ENCODE measurements at regions not wholly inside any gene's neighbourhood (a gene's known extent, or its start where the extent isn't known, plus 50 kb on each side); places are given as distances from the start of the nearest gene placed in this dataset.

DNA sequence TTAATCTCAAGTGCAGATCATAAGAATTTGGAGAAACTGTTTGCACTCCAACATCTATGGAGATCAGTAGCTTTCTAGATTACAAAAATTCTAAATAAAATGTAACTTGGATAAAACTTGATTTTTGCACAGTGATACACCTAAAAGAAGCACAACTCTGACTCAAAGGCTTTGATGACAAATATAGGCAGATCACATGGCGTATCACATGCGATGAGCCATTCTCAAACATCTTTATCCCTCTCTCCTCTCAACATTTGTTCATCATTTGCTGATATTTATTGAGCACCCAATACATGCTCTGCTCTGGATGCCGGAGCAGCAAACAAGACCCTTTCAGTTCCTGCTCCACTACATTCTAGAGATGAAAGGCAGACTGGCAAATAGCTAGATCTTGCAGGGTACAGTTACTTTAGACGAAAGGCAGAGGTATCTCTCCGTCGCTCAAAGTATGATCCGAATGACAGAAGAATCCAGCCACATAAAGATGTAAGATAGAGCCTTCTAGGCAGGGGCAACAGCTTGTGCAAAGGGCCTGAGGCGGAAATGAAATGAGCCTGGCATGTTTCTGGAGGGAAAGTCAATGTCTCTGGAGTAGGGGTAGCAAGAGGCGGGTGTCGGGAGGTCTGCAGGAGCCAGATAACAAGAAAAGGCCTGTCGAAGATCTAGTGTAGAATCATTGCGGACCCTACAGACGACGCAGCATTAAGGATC, 145.8 kb upstream of the ERRFI1 start:
- TF ChIP-seq EP300 (IDR thresholded peaks at IDR 0.05): no peak
- no peak for TF ChIP-seq POLR2A (IDR thresholded peaks at IDR 0.05)
- TF ChIP-seq POLR2AphosphoS5 (IDR thresholded peaks at IDR 0.05): no peak
- TF ChIP-seq, protein P1, sequence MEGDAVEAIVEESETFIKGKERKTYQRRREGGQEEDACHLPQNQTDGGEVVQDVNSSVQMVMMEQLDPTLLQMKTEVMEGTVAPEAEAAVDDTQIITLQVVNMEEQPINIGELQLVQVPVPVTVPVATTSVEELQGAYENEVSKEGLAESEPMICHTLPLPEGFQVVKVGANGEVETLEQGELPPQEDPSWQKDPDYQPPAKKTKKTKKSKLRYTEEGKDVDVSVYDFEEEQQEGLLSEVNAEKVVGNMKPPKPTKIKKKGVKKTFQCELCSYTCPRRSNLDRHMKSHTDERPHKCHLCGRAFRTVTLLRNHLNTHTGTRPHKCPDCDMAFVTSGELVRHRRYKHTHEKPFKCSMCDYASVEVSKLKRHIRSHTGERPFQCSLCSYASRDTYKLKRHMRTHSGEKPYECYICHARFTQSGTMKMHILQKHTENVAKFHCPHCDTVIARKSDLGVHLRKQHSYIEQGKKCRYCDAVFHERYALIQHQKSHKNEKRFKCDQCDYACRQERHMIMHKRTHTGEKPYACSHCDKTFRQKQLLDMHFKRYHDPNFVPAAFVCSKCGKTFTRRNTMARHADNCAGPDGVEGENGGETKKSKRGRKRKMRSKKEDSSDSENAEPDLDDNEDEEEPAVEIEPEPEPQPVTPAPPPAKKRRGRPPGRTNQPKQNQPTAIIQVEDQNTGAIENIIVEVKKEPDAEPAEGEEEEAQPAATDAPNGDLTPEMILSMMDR (IDR thresholded peaks at IDR 0.05): no peak
- H3K9me3 ChIP-seq: no peaks in the 10 kb centered on the region
- no peaks in the 10 kb centered on the region for H3K27me3 ChIP-seq
- H3K27ac ChIP-seq: peak overlapping the region in 2 of 4 donors; percentile 4 to 24
- no peaks in the 10 kb centered on the region for H3K36me3 ChIP-seq
- H3K4me3 ChIP-seq: no peak overlapping the region
- no peak for DNase-seq
- 96 to 98% methylated on average over 14 of the region's 14 CpGs for WGBS, 2 donors
- intact Hi-C loops (cut with DNase I): loop anchor here (5.0 kb wide), 1 partner anchor 50 kb away; no protein-coding TSS in a partner anchor
- H3K4me1 ChIP-seq: peaks cover 0 to 43% (median 34%) of the 10 kb centered on the region in 4 donors

- Histone ChIP-seq H3K9me3 (no peaks in the 10 kb centered on the region), H3K4me1 (peaks cover 0 to 54% (median 43%) of the 10 kb centered on the region in 4 donors), H3K27ac (peak overlapping the region; percentile 80 to 82 (median 81)), H3K27me3 (no peaks in the 10 kb centered on the region), H3K4me3 (no peak overlapping the region), H3K36me3 (no peaks in the 10 kb centered on the region)
- DNase-seq: peak; percentile 72
- TF ChIP-seq POLR2A (IDR thresholded peaks at IDR 0.05) (no peak), EP300 (IDR thresholded peaks at IDR 0.05) (no peak)
- TF ChIP-seq, protein P1 (IDR thresholded peaks at IDR 0.05): no peak
- intact Hi-C loops (cut with DNase I): loop anchor here (5.0 kb wide), 1 partner anchor 48 kb away; no protein-coding TSS in a partner anchor
- WGBS, 2 donors: 48 to 72% methylated on average over 13 of the region's 13 CpGs
Measured at GRCh38 chr1:8170059-8170835, 144.1 kb upstream of the ERRFI1 start.

DNA sequence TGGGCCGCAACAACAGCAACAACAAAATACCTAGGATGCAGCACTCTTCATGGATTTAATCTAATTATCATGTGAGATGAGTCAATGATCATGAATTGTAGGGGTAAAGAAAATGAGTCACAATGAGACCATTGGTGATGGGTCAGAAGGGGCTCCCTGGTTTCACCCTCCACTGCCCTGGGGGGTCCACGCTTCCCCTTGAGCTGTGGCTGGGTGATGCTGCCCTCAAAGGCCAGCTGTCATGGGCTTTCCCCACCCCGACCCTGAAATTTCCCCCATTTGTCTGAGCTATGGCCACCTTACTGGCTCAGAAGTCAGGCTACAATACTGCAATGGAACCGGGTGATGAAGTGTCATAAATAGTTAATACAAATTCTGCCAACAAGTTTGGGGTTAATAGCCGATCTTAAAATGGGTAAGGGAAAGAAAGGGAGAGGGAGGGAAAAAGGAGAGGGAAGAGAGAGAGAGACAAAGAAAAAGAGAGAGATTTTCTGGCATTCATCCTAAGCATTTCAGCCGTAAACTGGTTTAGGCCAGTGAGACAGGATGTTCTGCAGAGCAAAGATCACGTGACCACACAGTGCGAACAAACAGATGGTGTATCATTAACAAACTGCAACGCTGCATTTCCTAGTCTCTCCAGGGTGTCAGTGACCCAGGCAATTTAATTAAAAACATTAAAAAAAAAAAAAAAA, 143.4 kb upstream of the ERRFI1 start:
- H3K9me3 ChIP-seq: no peaks in the 10 kb centered on the region
- no peaks in the 10 kb centered on the region for H3K27me3 ChIP-seq
- no peak overlapping the region for H3K4me3 ChIP-seq
- intact Hi-C loops (cut with DNase I): loop anchor here (5.0 kb wide), 1 partner anchor 47 kb away; no protein-coding TSS in a partner anchor
- WGBS, 2 donors: 26 to 27% methylated on average over 9 of the region's 9 CpGs
- no peaks in the 10 kb centered on the region for H3K36me3 ChIP-seq
- H3K27ac ChIP-seq: peak overlapping the region; percentile 80 to 82 (median 81)
- peak; percentile 92 for DNase-seq
- TF ChIP-seq POLR2AphosphoS5 (IDR thresholded peaks at IDR 0.05): peak; percentile 37 to 85 (median 74)
- TF ChIP-seq EP300 (IDR thresholded peaks at IDR 0.05): peak in 3 of 4 donors; percentile 32 to 79 (median 52)
- TF ChIP-seq, protein P1 (IDR thresholded peaks at IDR 0.05): no peak
- no peak for TF ChIP-seq POLR2A (IDR thresholded peaks at IDR 0.05)
- peaks cover 0 to 49% (median 38%) of the 10 kb centered on the region in 4 donors for H3K4me1 ChIP-seq

GRCh38 chr1:8167936-8168335, 141.8 kb upstream of the ERRFI1 start:
- Histone ChIP-seq H3K27me3 (no peaks in the 10 kb centered on the region), H3K27ac (peak overlapping the region in 2 of 4 donors; percentile 2 to 25), H3K4me1 (peaks cover 0 to 36% (median 27%) of the 10 kb centered on the region in 4 donors), H3K9me3 (no peaks in the 10 kb centered on the region), H3K36me3 (no peaks in the 10 kb centered on the region), H3K4me3 (no peak overlapping the region)
- TF ChIP-seq POLR2A (IDR thresholded peaks at IDR 0.05) (no peak), POLR2AphosphoS5 (IDR thresholded peaks at IDR 0.05) (no peak), EP300 (IDR thresholded peaks at IDR 0.05) (no peak)
- TF ChIP-seq, protein P1 (IDR thresholded peaks at IDR 0.05): no peak
- DNase-seq: peak; percentile 35
- WGBS, 2 donors: 94 to 97% methylated on average over 4 of the region's 4 CpGs
- intact Hi-C loops (cut with DNase I): no loop called here

Measured in sigmoid colon (tissue), 6 donors.